ENCODE measurements at regions not wholly inside any gene's neighbourhood (a gene's known extent, or its start where the extent isn't known, plus 50 kb on each side); places are given as distances from the start of the nearest gene placed in this dataset.

GRCh38 chr14:98728024-98728423 is 544.0 kb downstream of the BCL11B start:
- Histone ChIP-seq H3K79me2 (ENCODE audit: insufficient read depth) (no peaks in the 10 kb centered on the region), H3K4me3 (no peak overlapping the region), H3K9me2 (ENCODE audit: insufficient read depth) (no peaks in the 10 kb centered on the region), H2AFZ (no peak overlapping the region), H3K27me3 (replicated peaks; ENCODE audit: insufficient read depth) (no peaks in the 10 kb centered on the region), H3K9ac (no peak overlapping the region), H3F3A (ENCODE audit: insufficient read depth) (no peaks in the 10 kb centered on the region), H4K20me1 (ENCODE audit: insufficient read depth) (no peaks in the 10 kb centered on the region), H3K9me3 (ENCODE audit: low read depth) (no peaks in the 10 kb centered on the region), H3K4me2 (ENCODE audit: unreplicated experiment) (no peak overlapping the region), H3K4me1 (ENCODE audit: insufficient read depth) (no peaks in the 10 kb centered on the region), H3K36me3 (ENCODE audit: low read depth) (no peaks in the 10 kb centered on the region), H3K27ac (no peak overlapping the region)
- WGBS, 2 experiments (ENCODE audit: low coverage in 1 of 2, low lambda C conversion rate in 2 of 2, missing lambda C conversion rate in 2 of 2) = 35 to 49% methylated on average over 4 of the region's 4 CpGs
- in situ Hi-C loops (cut with MboI) = no loop called here
- no peak for DNase-seq
- TF ChIP-seq EZH2 (IDR thresholded peaks at IDR 0.05; ENCODE audit: insufficient read depth, poor library complexity, severe bottlenecking) (no peak), EZH2phosphoT487 (IDR thresholded peaks at IDR 0.05; ENCODE audit: insufficient read depth, low read depth) (no peak)

DNA sequence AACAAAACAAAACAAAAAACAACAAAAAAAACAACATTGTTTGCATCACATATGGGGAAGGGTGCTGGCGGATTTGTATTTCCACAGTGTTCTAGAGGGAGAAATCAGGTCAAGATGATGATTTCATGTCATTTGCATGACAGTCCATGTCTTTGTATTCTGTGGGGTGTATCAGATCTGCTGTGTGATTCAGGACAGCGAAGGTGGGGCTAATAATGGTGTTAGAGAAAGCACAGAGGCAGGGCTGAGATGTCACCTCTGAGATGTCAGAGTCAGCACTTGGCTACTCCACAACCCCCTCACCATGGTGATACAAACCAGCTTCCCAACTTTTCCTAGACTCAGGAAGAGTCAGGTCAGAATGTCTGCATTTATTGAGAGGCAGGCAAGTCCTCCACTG is 543.2 kb downstream of the BCL11B start:
- Histone ChIP-seq H2AFZ (no peak overlapping the region), H3K36me3 (ENCODE audit: low read depth) (no peaks in the 10 kb centered on the region), H3K4me2 (ENCODE audit: unreplicated experiment) (no peak overlapping the region), H3K79me2 (ENCODE audit: insufficient read depth) (no peaks in the 10 kb centered on the region), H3K27ac (no peak overlapping the region), H3K27me3 (replicated peaks; ENCODE audit: insufficient read depth) (no peaks in the 10 kb centered on the region), H3F3A (ENCODE audit: insufficient read depth) (no peaks in the 10 kb centered on the region), H3K9me3 (ENCODE audit: low read depth) (no peaks in the 10 kb centered on the region), H3K4me1 (ENCODE audit: insufficient read depth) (no peaks in the 10 kb centered on the region), H4K20me1 (ENCODE audit: insufficient read depth) (no peaks in the 10 kb centered on the region), H3K9ac (no peak overlapping the region), H3K9me2 (ENCODE audit: insufficient read depth) (no peaks in the 10 kb centered on the region), H3K4me3 (no peak overlapping the region)
- in situ Hi-C loops (cut with MboI) = no loop called here
- WGBS, 2 experiments (ENCODE audit: low coverage in 1 of 2, low lambda C conversion rate in 2 of 2, missing lambda C conversion rate in 2 of 2) = 5 to 6% methylated on average over 2 of the region's 2 CpGs
- no peak for TF ChIP-seq EZH2 (IDR thresholded peaks at IDR 0.05; ENCODE audit: insufficient read depth, poor library complexity, severe bottlenecking)
- no peak for TF ChIP-seq EZH2phosphoT487 (IDR thresholded peaks at IDR 0.05; ENCODE audit: insufficient read depth, low read depth)
- DNase-seq = no peak

GRCh38 chr14:98731286-98731685 is 540.7 kb downstream of the BCL11B start:
- TF ChIP-seq EZH2 (IDR thresholded peaks at IDR 0.05; ENCODE audit: insufficient read depth, poor library complexity, severe bottlenecking) (no peak), EZH2phosphoT487 (IDR thresholded peaks at IDR 0.05; ENCODE audit: insufficient read depth, low read depth) (no peak)
- Histone ChIP-seq H3K9me3 (ENCODE audit: low read depth) (no peaks in the 10 kb centered on the region), H3K4me1 (ENCODE audit: insufficient read depth) (no peaks in the 10 kb centered on the region), H4K20me1 (ENCODE audit: insufficient read depth) (no peaks in the 10 kb centered on the region), H3K36me3 (ENCODE audit: low read depth) (no peaks in the 10 kb centered on the region), H3K9ac (no peak overlapping the region), H3K4me2 (ENCODE audit: unreplicated experiment) (no peak overlapping the region), H2AFZ (no peak overlapping the region), H3K4me3 (no peak overlapping the region), H3K9me2 (ENCODE audit: insufficient read depth) (no peaks in the 10 kb centered on the region), H3F3A (ENCODE audit: insufficient read depth) (no peaks in the 10 kb centered on the region), H3K27me3 (replicated peaks; ENCODE audit: insufficient read depth) (no peaks in the 10 kb centered on the region), H3K27ac (no peak overlapping the region), H3K79me2 (ENCODE audit: insufficient read depth) (no peaks in the 10 kb centered on the region)
- DNase-seq = no peak
- 50 to 67% methylated on average over 6 of the region's 6 CpGs for WGBS, 2 experiments (ENCODE audit: low coverage in 1 of 2, low lambda C conversion rate in 2 of 2, missing lambda C conversion rate in 2 of 2)
- in situ Hi-C loops (cut with MboI) = no loop called here

DNA sequence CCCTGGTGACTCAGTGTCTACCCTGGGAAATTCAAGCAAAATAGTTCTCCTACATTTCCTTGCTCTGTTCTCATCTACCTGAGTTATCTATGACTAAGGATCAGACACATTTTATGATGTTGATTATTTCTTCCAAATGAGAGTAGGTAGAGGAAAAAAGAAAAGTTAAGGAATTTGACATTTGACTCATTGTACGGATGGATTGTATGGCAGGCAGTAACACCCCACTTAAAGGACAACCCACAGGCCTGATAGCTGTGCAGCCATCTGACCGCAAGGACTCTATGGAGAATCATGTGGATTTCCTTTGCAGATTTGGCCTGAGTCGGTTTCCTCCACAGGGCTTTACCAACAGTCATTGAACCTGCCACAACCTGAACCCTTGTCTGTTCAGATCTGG is 540.3 kb downstream of the BCL11B start:
- DNase-seq = no peak
- H3K27ac ChIP-seq = no peak overlapping the region
- H3K4me1 ChIP-seq (ENCODE audit: insufficient read depth) = no peaks in the 10 kb centered on the region
- H3K4me2 ChIP-seq (ENCODE audit: unreplicated experiment) = no peak overlapping the region
- H3K36me3 ChIP-seq (ENCODE audit: low read depth) = no peaks in the 10 kb centered on the region
- H2AFZ ChIP-seq = no peak overlapping the region
- H3K27me3 ChIP-seq (replicated peaks; ENCODE audit: insufficient read depth) = no peaks in the 10 kb centered on the region
- no peak for TF ChIP-seq EZH2 (IDR thresholded peaks at IDR 0.05; ENCODE audit: insufficient read depth, poor library complexity, severe bottlenecking)
- TF ChIP-seq EZH2phosphoT487 (IDR thresholded peaks at IDR 0.05; ENCODE audit: insufficient read depth, low read depth) = no peak
- in situ Hi-C loops (cut with MboI) = no loop called here
- H3K79me2 ChIP-seq (ENCODE audit: insufficient read depth) = no peaks in the 10 kb centered on the region
- H3K9me3 ChIP-seq (ENCODE audit: low read depth) = no peaks in the 10 kb centered on the region
- WGBS, 2 experiments (ENCODE audit: low coverage in 1 of 2, low lambda C conversion rate in 2 of 2, missing lambda C conversion rate in 2 of 2) = 31 to 34% methylated on average over 3 of the region's 3 CpGs
- H3K9ac ChIP-seq = no peak overlapping the region
- H4K20me1 ChIP-seq (ENCODE audit: insufficient read depth) = no peaks in the 10 kb centered on the region
- H3F3A ChIP-seq (ENCODE audit: insufficient read depth) = no peaks in the 10 kb centered on the region
- no peaks in the 10 kb centered on the region for H3K9me2 ChIP-seq (ENCODE audit: insufficient read depth)
- H3K4me3 ChIP-seq = no peak overlapping the region

GRCh38 chr14:98733536-98733935 is 538.5 kb downstream of the BCL11B start:
- no peaks in the 10 kb centered on the region for H4K20me1 ChIP-seq (ENCODE audit: insufficient read depth)
- H2AFZ ChIP-seq = no peak overlapping the region
- no peaks in the 10 kb centered on the region for H3K4me1 ChIP-seq (ENCODE audit: insufficient read depth)
- H3K27me3 ChIP-seq (replicated peaks; ENCODE audit: insufficient read depth) = no peaks in the 10 kb centered on the region
- in situ Hi-C loops (cut with MboI) = no loop called here
- H3K79me2 ChIP-seq (ENCODE audit: insufficient read depth) = no peaks in the 10 kb centered on the region
- no peak overlapping the region for H3K9ac ChIP-seq
- no peaks in the 10 kb centered on the region for H3K9me3 ChIP-seq (ENCODE audit: low read depth)
- no peaks in the 10 kb centered on the region for H3K9me2 ChIP-seq (ENCODE audit: insufficient read depth)
- no peaks in the 10 kb centered on the region for H3K36me3 ChIP-seq (ENCODE audit: low read depth)
- H3K4me2 ChIP-seq (ENCODE audit: unreplicated experiment) = no peak overlapping the region
- 23 to 24% methylated on average over 3 of the region's 3 CpGs for WGBS, 2 experiments (ENCODE audit: low coverage in 1 of 2, low lambda C conversion rate in 2 of 2, missing lambda C conversion rate in 2 of 2)
- no peak overlapping the region for H3K27ac ChIP-seq
- TF ChIP-seq EZH2phosphoT487 (IDR thresholded peaks at IDR 0.05; ENCODE audit: insufficient read depth, low read depth) = no peak
- no peak for TF ChIP-seq EZH2 (IDR thresholded peaks at IDR 0.05; ENCODE audit: insufficient read depth, poor library complexity, severe bottlenecking)
- no peak overlapping the region for H3K4me3 ChIP-seq
- DNase-seq = no peak
- H3F3A ChIP-seq (ENCODE audit: insufficient read depth) = no peaks in the 10 kb centered on the region

Data from GM23248 (cell line).